ENCODE measurements at regions not wholly inside any gene's neighbourhood (a gene's known extent, or its start where the extent isn't known, plus 50 kb on each side); places are given as distances from the start of the nearest gene placed in this dataset.
A peak's percentile ranks its signal among the peaks of the same experiment; 100 is the strongest.

- Histone ChIP-seq H3K4me3 (ENCODE audit: low read length in 3 of 3) (no peak overlapping the region), H3K4me1 (ENCODE audit: control insufficient read depth in 2 of 3, insufficient read depth in 2 of 3, low read depth in 1 of 3, low read length in 3 of 3) (peaks cover 0 to 4% (median 0%) of the 10 kb centered on the region in 3 donors), H3K27me3 (ENCODE audit: control insufficient read depth, insufficient read depth, low read length) (peaks cover 3% of the 10 kb centered on the region), H3K27ac (ENCODE audit: low read depth in 2 of 2, low read length in 2 of 2) (no peak overlapping the region), H3K9ac (ENCODE audit: low read length in 3 of 3) (no peak overlapping the region), H3K9me3 (ENCODE audit: control insufficient read depth in 2 of 3, insufficient read depth in 1 of 3, low read length in 3 of 3) (no peaks in the 10 kb centered on the region), H3K36me3 (ENCODE audit: control insufficient read depth in 2 of 3, insufficient read depth in 3 of 3, low read length in 3 of 3) (no peaks in the 10 kb centered on the region)
- FAIRE-seq (no peak), DNase-seq (peak in 1 of 5 donors; percentile 68)
- TF ChIP-seq CTCF (IDR thresholded peaks at IDR 0.05; ENCODE audit: borderline replicate concordance, extremely low read depth, insufficient read depth) = no peak
- intact Hi-C loops (cut with DNase I) = no loop called here
Observed at GRCh38 chr22:44622147-44622427, 79.9 kb upstream of the PRR5 start.

- FAIRE-seq (no peak), DNase-seq (peak in 1 of 5 donors; percentile 45)
- TF ChIP-seq CTCF (IDR thresholded peaks at IDR 0.05; ENCODE audit: borderline replicate concordance, extremely low read depth, insufficient read depth) = no peak
- peaks cover 3% of the 10 kb centered on the region for H3K27me3 ChIP-seq (ENCODE audit: control insufficient read depth, insufficient read depth, low read length)
- no peak overlapping the region for H3K27ac ChIP-seq (ENCODE audit: low read depth in 2 of 2, low read length in 2 of 2)
- intact Hi-C loops (cut with DNase I) = no loop called here
- H3K36me3 ChIP-seq (ENCODE audit: control insufficient read depth in 2 of 3, insufficient read depth in 3 of 3, low read length in 3 of 3) = no peaks in the 10 kb centered on the region
- no peak overlapping the region for H3K9ac ChIP-seq (ENCODE audit: low read length in 3 of 3)
- H3K4me1 ChIP-seq (ENCODE audit: control insufficient read depth in 2 of 3, insufficient read depth in 2 of 3, low read depth in 1 of 3, low read length in 3 of 3) = peaks cover 0 to 4% (median 0%) of the 10 kb centered on the region in 3 donors
- H3K4me3 ChIP-seq (ENCODE audit: low read length in 3 of 3) = no peak overlapping the region
- H3K9me3 ChIP-seq (ENCODE audit: control insufficient read depth in 2 of 3, insufficient read depth in 1 of 3, low read length in 3 of 3) = no peaks in the 10 kb centered on the region
Observed at GRCh38 chr22:44621401-44622146, 80.4 kb upstream of the PRR5 start.

- H3K4me1 ChIP-seq (ENCODE audit: control insufficient read depth in 2 of 3, insufficient read depth in 2 of 3, low read depth in 1 of 3, low read length in 3 of 3) = peaks cover 0 to 4% (median 0%) of the 10 kb centered on the region in 3 donors
- intact Hi-C loops (cut with DNase I) = no loop called here
Observed at GRCh38 chr22:44620841-44621257, 81.2 kb upstream of the PRR5 start.

More at GRCh38 chr22:44620841-44621257, 81.2 kb upstream of the PRR5 start:
- Histone ChIP-seq H3K9ac (ENCODE audit: low read length in 3 of 3) (no peak overlapping the region), H3K9me3 (ENCODE audit: control insufficient read depth in 2 of 3, insufficient read depth in 1 of 3, low read length in 3 of 3) (no peaks in the 10 kb centered on the region), H3K36me3 (ENCODE audit: control insufficient read depth in 2 of 3, insufficient read depth in 3 of 3, low read length in 3 of 3) (no peaks in the 10 kb centered on the region), H3K27ac (ENCODE audit: low read depth in 2 of 2, low read length in 2 of 2) (no peak overlapping the region), H3K4me3 (ENCODE audit: low read length in 3 of 3) (no peak overlapping the region), H3K27me3 (ENCODE audit: control insufficient read depth, insufficient read depth, low read length) (peaks cover 3% of the 10 kb centered on the region)
- no peak for FAIRE-seq
- TF ChIP-seq CTCF (IDR thresholded peaks at IDR 0.05; ENCODE audit: borderline replicate concordance, extremely low read depth, insufficient read depth) = no peak
- DNase-seq = no peak
